BLaER1 treated with 17β-estradiol and CSF1 and Interleukin-3, amounts not matched to agents 10 nM and 100 nM (cell line): ENCODE measurements at regions not wholly inside any gene's neighbourhood (a gene's known extent, or its start where the extent isn't known, plus 50 kb on each side); places are given as distances from the start of the nearest gene placed in this dataset.

Experiments used
- H3K27ac ChIP-seq, 11 experiments: shearing (Covaris generic); formaldehyde crosslinking; 2 replicates each; pipeline ENCODE4 v1.8.1; 2022
- H3K27me3 ChIP-seq, 11 experiments: shearing (Covaris generic); formaldehyde crosslinking; 2 replicates each; pipeline ENCODE4 v1.8.1; 2022
- H3K36me3 ChIP-seq, 11 experiments: shearing (Covaris generic); formaldehyde crosslinking; 2 replicates each; pipeline ENCODE4 v1.8.1; 2022
- H3K4me1 ChIP-seq, 10 experiments: shearing (Covaris generic); formaldehyde crosslinking; 2 replicates each; pipeline ENCODE4 v1.8.1; 2022
- H3K4me2 ChIP-seq, 11 experiments: shearing (Covaris generic); formaldehyde crosslinking; 2 replicates each; pipeline ENCODE4 v1.8.1; 2022
- H3K4me3 ChIP-seq, 10 experiments: shearing (Covaris generic); formaldehyde crosslinking; 2 replicates each; pipeline ENCODE4 v1.8.1; 2022
- H3K9ac ChIP-seq, 11 experiments: shearing (Covaris generic); formaldehyde crosslinking; 2 replicates each; pipeline ENCODE4 v1.8.1; 2022
- H3K9me3 ChIP-seq, 11 experiments: shearing (Covaris generic); formaldehyde crosslinking; replicated peaks in 1 of 11; 2 replicates each; pipeline ENCODE4 v1.8.1; 2022
- H4K20me1 ChIP-seq, 11 experiments: shearing (Covaris generic); formaldehyde crosslinking; 2 replicates each; pipeline ENCODE4 v1.8.1; 2022
- Cebpa-rat ChIP-seq, 11 experiments: shearing (Covaris generic); IDR thresholded peaks; 2 replicates each; pipeline ENCODE4 v1.8.1; 2022

- Histone ChIP-seq H3K9me3 (peaks cover 0 to 22% (median 8%) of the 10 kb centered on the region in 11 experiments; a peak in 6 of 22 replicates), H3K4me1 (peaks cover 0 to 12% (median 5%) of the 10 kb centered on the region in 10 experiments; a peak in 9 of 20 replicates), H3K9ac (no peak overlapping the region), H3K27ac (no peak overlapping the region), H3K4me2 (no peak overlapping the region), H3K4me3 (no peak overlapping the region), H4K20me1 (no peaks in the 10 kb centered on the region), H3K27me3 (no peaks in the 10 kb centered on the region), H3K36me3 (no peaks in the 10 kb centered on the region)
- no peak for TF ChIP-seq Cebpa-rat (IDR thresholded peaks at IDR 0.05)
Observed at GRCh38 chr18:1392046-1392445, 487.4 kb downstream of the ADCYAP1 start.

DNA sequence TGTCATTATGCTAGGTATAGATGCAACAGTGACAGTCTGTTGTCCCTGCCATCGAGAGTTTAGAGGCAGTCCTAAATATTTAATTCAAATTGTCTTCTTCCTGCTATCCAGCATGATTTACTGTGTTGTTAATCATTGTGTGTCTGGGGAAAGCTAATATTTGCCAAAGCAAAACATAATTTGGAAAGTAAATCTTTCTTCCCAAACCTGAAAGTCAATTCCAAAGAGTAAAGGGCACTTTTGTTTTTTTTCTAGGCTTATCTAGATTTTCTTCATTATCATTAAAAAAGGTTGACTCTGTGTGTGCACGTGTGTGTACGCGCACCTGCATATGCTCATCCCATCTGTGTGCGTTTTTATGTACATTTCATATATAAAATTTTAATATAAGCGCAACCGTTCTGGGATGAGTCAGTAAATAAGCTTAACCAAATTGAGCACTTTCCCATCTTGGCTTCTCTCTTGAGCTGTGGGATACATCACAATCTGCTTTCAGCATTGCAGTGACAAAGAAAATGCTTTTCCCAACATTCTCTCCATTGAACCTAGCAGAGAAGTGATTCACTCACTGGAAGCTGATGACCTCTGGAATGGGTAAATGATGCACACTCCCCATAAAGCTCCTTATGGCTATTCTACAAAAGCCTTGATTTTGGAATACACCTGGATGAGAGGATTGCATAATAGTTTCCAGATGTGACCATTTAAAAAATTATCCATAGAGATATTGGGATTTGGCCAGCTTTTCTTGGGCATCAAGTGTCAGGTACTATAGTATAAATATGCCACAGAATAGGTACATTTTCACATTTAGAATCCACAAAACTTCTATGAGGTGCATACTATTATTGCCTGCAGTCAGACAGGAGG, 488.4 kb downstream of the ADCYAP1 start:
- peaks cover 0 to 22% (median 9%) of the 10 kb centered on the region in 10 experiments; a peak in 11 of 20 replicates for H3K4me1 ChIP-seq
- no peaks in the 10 kb centered on the region for H3K27me3 ChIP-seq
- H3K36me3 ChIP-seq, result no peaks in the 10 kb centered on the region

DNA sequence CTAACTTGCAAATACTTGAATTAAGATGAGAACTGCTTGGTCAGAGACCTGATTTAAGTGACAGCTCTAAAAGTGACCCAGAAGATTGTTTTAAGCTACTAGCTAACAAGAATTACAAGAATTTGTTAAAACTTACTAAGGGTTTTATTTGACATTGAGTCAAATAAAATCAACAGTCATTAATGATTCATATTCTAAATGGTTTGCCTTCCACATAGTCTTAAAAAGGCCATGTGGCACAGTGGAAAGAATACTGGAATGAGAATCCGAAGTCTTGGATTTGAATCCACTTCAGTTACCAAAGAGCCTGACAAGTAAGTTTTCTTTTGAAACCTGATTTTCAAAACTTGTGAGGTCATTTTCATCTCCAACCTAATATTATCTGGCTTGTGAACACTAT, 489.3 kb downstream of the ADCYAP1 start:
- no peak overlapping the region for H3K4me2 ChIP-seq
- peaks cover 0 to 22% (median 9%) of the 10 kb centered on the region in 10 experiments; a peak in 11 of 20 replicates for H3K4me1 ChIP-seq
- no peaks in the 10 kb centered on the region for H4K20me1 ChIP-seq
- H3K36me3 ChIP-seq, result no peaks in the 10 kb centered on the region
- H3K27me3 ChIP-seq, result no peaks in the 10 kb centered on the region
- no peak overlapping the region for H3K9ac ChIP-seq
- no peak overlapping the region for H3K27ac ChIP-seq
- no peak for TF ChIP-seq Cebpa-rat (IDR thresholded peaks at IDR 0.05)
- H3K9me3 ChIP-seq, result peaks cover 0 to 5% (median 2%) of the 10 kb centered on the region in 11 experiments; a peak in 2 of 22 replicates
- no peak overlapping the region for H3K4me3 ChIP-seq

More for the DNA sequence above, 488.4 kb downstream of the ADCYAP1 start:
- no peak overlapping the region for H3K4me3 ChIP-seq
- H3K9ac ChIP-seq, result no peak overlapping the region
- no peak overlapping the region for H3K27ac ChIP-seq
- no peak for TF ChIP-seq Cebpa-rat (IDR thresholded peaks at IDR 0.05)
- no peaks in the 10 kb centered on the region for H4K20me1 ChIP-seq
- H3K9me3 ChIP-seq, result peaks cover 0 to 14% (median 8%) of the 10 kb centered on the region in 11 experiments; a peak in 6 of 22 replicates
- H3K4me2 ChIP-seq, result no peak overlapping the region

GRCh38 chr18:1394426-1394825, 489.8 kb downstream of the ADCYAP1 start:
- Histone ChIP-seq H3K9me3 (0 out of 22 replicates have a peak, but pooled peaks cover 0 to 5% (median 0%) of the 10 kb centered on the region in 11 experiments), H3K9ac (no peak overlapping the region), H3K27ac (no peak overlapping the region), H3K4me1 (peaks cover 0 to 22% (median 9%) of the 10 kb centered on the region in 10 experiments; a peak in 11 of 20 replicates), H3K4me2 (no peak overlapping the region), H3K27me3 (no peaks in the 10 kb centered on the region), H3K4me3 (no peak overlapping the region), H4K20me1 (no peaks in the 10 kb centered on the region), H3K36me3 (no peaks in the 10 kb centered on the region)
- no peak for TF ChIP-seq Cebpa-rat (IDR thresholded peaks at IDR 0.05)

GRCh38 chr18:1394966-1395365, 490.3 kb downstream of the ADCYAP1 start:
- TF ChIP-seq Cebpa-rat (IDR thresholded peaks at IDR 0.05), result no peak
- peaks cover 0 to 22% (median 9%) of the 10 kb centered on the region in 10 experiments; a peak in 11 of 20 replicates for H3K4me1 ChIP-seq
- no peak overlapping the region for H3K9ac ChIP-seq

DNA sequence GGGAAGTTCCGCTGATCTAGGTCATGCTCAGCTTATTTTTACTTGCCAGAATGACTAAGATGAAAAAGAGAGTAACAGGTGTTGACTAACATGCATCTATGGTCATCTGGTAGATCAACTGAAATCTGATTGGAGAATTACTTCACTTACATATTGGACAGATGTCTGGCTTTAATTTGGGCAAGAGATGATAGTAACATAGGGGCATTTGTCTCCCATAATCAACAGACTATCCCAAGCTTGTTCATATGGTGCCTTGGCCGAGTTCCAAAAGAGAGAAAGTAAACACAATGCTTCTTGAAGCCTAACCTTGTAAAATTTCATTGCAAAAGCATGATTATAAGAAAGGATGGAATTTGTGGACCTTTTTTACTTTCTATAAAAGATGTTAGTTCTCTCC, 503.7 kb downstream of the ADCYAP1 start:
- no peak for TF ChIP-seq Cebpa-rat (IDR thresholded peaks at IDR 0.05)
- H3K4me3 ChIP-seq, result no peak overlapping the region
- no peaks in the 10 kb centered on the region for H3K4me1 ChIP-seq
- H3K4me2 ChIP-seq, result no peak overlapping the region
- no peaks in the 10 kb centered on the region; a peak in 1 of 22 replicates for H3K9me3 ChIP-seq
- no peak overlapping the region for H3K9ac ChIP-seq
- no peak overlapping the region for H3K27ac ChIP-seq
- H4K20me1 ChIP-seq, result no peaks in the 10 kb centered on the region
- H3K36me3 ChIP-seq, result no peaks in the 10 kb centered on the region
- no peaks in the 10 kb centered on the region for H3K27me3 ChIP-seq

More at GRCh38 chr18:1394966-1395365, 490.3 kb downstream of the ADCYAP1 start:
- H3K27ac ChIP-seq, result no peak overlapping the region
- no peaks in the 10 kb centered on the region for H3K27me3 ChIP-seq
- H3K9me3 ChIP-seq, result no peaks in the 10 kb centered on the region
- H4K20me1 ChIP-seq, result no peaks in the 10 kb centered on the region
- H3K4me3 ChIP-seq, result no peak overlapping the region
- no peaks in the 10 kb centered on the region for H3K36me3 ChIP-seq
- no peak overlapping the region for H3K4me2 ChIP-seq

DNA sequence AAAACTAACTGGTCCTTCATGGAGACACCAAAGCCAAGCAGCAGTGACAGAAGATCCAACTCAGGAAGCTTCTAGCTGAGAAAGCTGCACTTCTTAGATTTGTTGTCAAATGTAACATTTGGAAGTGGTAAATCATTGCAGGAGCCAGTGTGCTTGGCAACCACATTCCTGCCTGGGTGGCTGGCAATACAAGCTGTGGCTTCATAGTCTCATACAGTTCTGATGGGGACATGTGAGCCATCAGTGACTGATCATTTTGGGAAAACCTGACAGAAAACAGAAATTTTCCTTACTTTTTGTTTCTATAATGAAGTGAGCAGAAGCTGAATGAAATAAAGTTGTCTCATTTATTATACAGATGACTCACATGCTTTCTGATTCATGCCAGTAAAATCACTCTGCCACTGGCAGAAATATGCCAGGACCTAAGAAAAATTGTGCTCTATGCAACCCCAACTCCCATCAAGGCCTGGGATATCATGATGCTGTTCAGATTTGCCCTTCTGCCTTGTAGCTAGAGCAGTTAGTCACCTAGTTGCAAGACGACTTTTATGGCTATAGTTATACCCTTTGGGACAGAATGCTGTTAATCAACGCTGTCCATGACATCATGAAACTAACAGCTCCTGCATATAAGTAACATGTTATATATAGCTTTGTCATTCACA, 508.1 kb downstream of the ADCYAP1 start:
- Histone ChIP-seq H3K27me3 (no peaks in the 10 kb centered on the region), H3K4me1 (no peaks in the 10 kb centered on the region), H4K20me1 (no peaks in the 10 kb centered on the region), H3K4me2 (no peak overlapping the region), H3K9me3 (peaks cover 0 to under 1% (median 0%) of the 10 kb centered on the region in 11 experiments; a peak in 1 of 22 replicates), H3K36me3 (no peaks in the 10 kb centered on the region), H3K27ac (no peak overlapping the region), H3K9ac (no peak overlapping the region), H3K4me3 (no peak overlapping the region)
- TF ChIP-seq Cebpa-rat (IDR thresholded peaks at IDR 0.05), result no peak

DNA sequence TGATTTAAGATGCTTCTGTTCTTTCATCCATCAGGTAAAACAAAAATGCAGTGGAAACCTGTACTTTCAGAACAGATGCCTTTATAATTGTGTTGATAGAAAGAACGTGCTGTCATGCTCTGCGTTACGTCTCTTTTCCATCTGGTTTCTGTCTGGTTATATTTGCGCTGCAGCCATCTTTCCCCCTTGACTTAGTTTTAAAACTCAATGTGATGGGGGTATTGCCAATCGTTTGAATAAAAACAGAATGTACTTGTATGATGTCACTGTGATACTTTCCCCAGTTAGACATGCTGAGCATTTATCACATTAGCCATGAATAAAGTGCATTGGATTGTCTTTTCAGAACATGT, 508.6 kb downstream of the ADCYAP1 start:
- no peaks in the 10 kb centered on the region for H3K36me3 ChIP-seq
- no peak overlapping the region for H3K4me2 ChIP-seq
- no peaks in the 10 kb centered on the region for H3K4me1 ChIP-seq
- no peaks in the 10 kb centered on the region for H3K27me3 ChIP-seq
- no peaks in the 10 kb centered on the region for H4K20me1 ChIP-seq
- no peak for TF ChIP-seq Cebpa-rat (IDR thresholded peaks at IDR 0.05)
- H3K4me3 ChIP-seq, result no peak overlapping the region
- H3K9me3 ChIP-seq, result peaks cover 0 to 6% (median 0%) of the 10 kb centered on the region in 11 experiments; a peak in 1 of 22 replicates
- H3K27ac ChIP-seq, result no peak overlapping the region
- no peak overlapping the region for H3K9ac ChIP-seq

GRCh38 chr18:1416074-1416473, 511.4 kb downstream of the ADCYAP1 start:
- no peaks in the 10 kb centered on the region for H3K4me1 ChIP-seq
- H4K20me1 ChIP-seq, result no peaks in the 10 kb centered on the region
- H3K4me2 ChIP-seq, result no peak overlapping the region
- H3K36me3 ChIP-seq, result no peaks in the 10 kb centered on the region
- no peak overlapping the region for H3K27ac ChIP-seq
- no peaks in the 10 kb centered on the region for H3K27me3 ChIP-seq
- no peak overlapping the region for H3K9ac ChIP-seq
- TF ChIP-seq Cebpa-rat (IDR thresholded peaks at IDR 0.05), result no peak
- H3K9me3 ChIP-seq, result peaks cover 0 to 7% (median 0%) of the 10 kb centered on the region in 11 experiments; a peak in 1 of 22 replicates
- H3K4me3 ChIP-seq, result no peak overlapping the region
